ENCODE measurements at regions not wholly inside any gene's neighbourhood (a gene's known extent, or its start where the extent isn't known, plus 50 kb on each side); places are given as distances from the start of the nearest gene placed in this dataset.
"Not testable (repeated sequence)": the region's sequence is repeated elsewhere in the genome, so short reads cannot be mapped to it uniquely, and the experiment has no call there.

- H3K4me3 ChIP-seq: no peak overlapping the region
- no peaks in the 10 kb centered on the region for H3K36me3 ChIP-seq
- no peaks in the 10 kb centered on the region for H3K9me3 ChIP-seq
- intact Hi-C loops (cut with DNase I): no loop called here
- H3K27me3 ChIP-seq: no peaks in the 10 kb centered on the region
- H3K4me1 ChIP-seq: no peaks in the 10 kb centered on the region
- DNase-seq (ENCODE audit: low spot score in 2 of 2): no peak
- no peak overlapping the region for H3K27ac ChIP-seq
- no peak for TF ChIP-seq CTCF (IDR thresholded peaks at IDR 0.05)
Measured at GRCh38 chr5:34416501-34417008, 239.6 kb upstream of the RAI14 start.

- DNase-seq (ENCODE audit: low spot score in 2 of 2); H3K4me1 ChIP-seq; H3K4me3 ChIP-seq; H3K36me3 ChIP-seq; intact Hi-C loops (cut with DNase I); H3K9me3 ChIP-seq; H3K27me3 ChIP-seq; H3K27ac ChIP-seq: not testable (repeated sequence)
Measured at GRCh38 chr5:34420191-34420590, 235.9 kb upstream of the RAI14 start.

- Histone ChIP-seq H3K27me3 (no peaks in the 10 kb centered on the region), H3K27ac (no peak overlapping the region), H3K4me1 (no peaks in the 10 kb centered on the region), H3K36me3 (no peaks in the 10 kb centered on the region), H3K4me3 (no peak overlapping the region), H3K9me3 (no peaks in the 10 kb centered on the region)
- no peak for TF ChIP-seq CTCF (IDR thresholded peaks at IDR 0.05)
- intact Hi-C loops (cut with DNase I): no loop called here
- no peak for DNase-seq (ENCODE audit: low spot score in 2 of 2)
Measured at GRCh38 chr5:34436761-34437501, 219.2 kb upstream of the RAI14 start.

- Histone ChIP-seq H3K9me3 (no peaks in the 10 kb centered on the region), H3K27ac (no peak overlapping the region), H3K36me3 (no peaks in the 10 kb centered on the region), H3K4me3 (no peak overlapping the region), H3K27me3 (no peaks in the 10 kb centered on the region), H3K4me1 (no peaks in the 10 kb centered on the region)
- no peak for DNase-seq (ENCODE audit: low spot score in 2 of 2)
- TF ChIP-seq CTCF (IDR thresholded peaks at IDR 0.05): no peak
- intact Hi-C loops (cut with DNase I): no loop called here
Measured at GRCh38 chr5:34439601-34440000, 216.5 kb upstream of the RAI14 start.

- H3K4me1 ChIP-seq; H3K27ac ChIP-seq; H3K36me3 ChIP-seq; H3K27me3 ChIP-seq; DNase-seq (ENCODE audit: low spot score in 2 of 2); intact Hi-C loops (cut with DNase I); H3K4me3 ChIP-seq; H3K9me3 ChIP-seq: not testable (repeated sequence)
Measured at GRCh38 chr5:34441767-34442166, 214.4 kb upstream of the RAI14 start.

- no peaks in the 10 kb centered on the region for H3K27me3 ChIP-seq
- no peak overlapping the region for H3K27ac ChIP-seq
- no peaks in the 10 kb centered on the region for H3K9me3 ChIP-seq
- H3K4me3 ChIP-seq: no peak overlapping the region
- H3K4me1 ChIP-seq: no peaks in the 10 kb centered on the region
- no peaks in the 10 kb centered on the region for H3K36me3 ChIP-seq
- no peak for DNase-seq (ENCODE audit: low spot score in 2 of 2)
- no peak for TF ChIP-seq CTCF (IDR thresholded peaks at IDR 0.05)
- intact Hi-C loops (cut with DNase I): no loop called here
Measured at GRCh38 chr5:34447424-34447823, 208.7 kb upstream of the RAI14 start.

GRCh38 chr5:34449639-34450038 is 206.5 kb upstream of the RAI14 start:
- H3K27ac ChIP-seq: no peak overlapping the region
- DNase-seq (ENCODE audit: low spot score in 2 of 2): no peak
- no peaks in the 10 kb centered on the region for H3K9me3 ChIP-seq
- no peaks in the 10 kb centered on the region for H3K27me3 ChIP-seq
- intact Hi-C loops (cut with DNase I): no loop called here
- no peak overlapping the region for H3K4me3 ChIP-seq
- H3K36me3 ChIP-seq: no peaks in the 10 kb centered on the region
- no peak for TF ChIP-seq CTCF (IDR thresholded peaks at IDR 0.05)
- H3K4me1 ChIP-seq: no peaks in the 10 kb centered on the region

Measured in ascending aorta (tissue), 2 donors.